Muscle layer of duodenum (tissue), 2 donors: ENCODE measurements at regions not wholly inside any gene's neighbourhood (a gene's known extent, or its start where the extent isn't known, plus 50 kb on each side); places are given as distances from the start of the nearest gene placed in this dataset.

Source experiments
- H3K27ac ChIP-seq: one replicate; pipeline ENCODE4 v1.7.0; 2013; ENCODE audit warnings: mild to moderate bottlenecking, low read length
- H3K27me3 ChIP-seq: one replicate; pipeline ENCODE4 v1.7.0; 2013; ENCODE audit warnings: low read depth, mild to moderate bottlenecking, control low read depth, low read length
- H3K36me3 ChIP-seq, 2 donors: one replicate each; pipeline ENCODE4 v1.7.0; 2013; ENCODE audit warnings: low read length in 2 of 2, control low read depth in 1 of 2, mild to moderate bottlenecking in 1 of 2; ENCODE audit not compliant: insufficient read depth in 2 of 2, control insufficient read depth in 1 of 2
- H3K4me1 ChIP-seq, 2 donors: one replicate each; pipeline ENCODE4 v1.7.0; 2013; ENCODE audit warnings: low read length in 2 of 2, mild to moderate bottlenecking in 2 of 2, control low read depth in 1 of 2, moderate library complexity in 1 of 2; ENCODE audit not compliant: insufficient read depth in 2 of 2, control insufficient read depth in 1 of 2
- H3K4me3 ChIP-seq, 2 donors: one replicate each; pipeline ENCODE4 v1.7.0; 2013; ENCODE audit warnings: low read length in 2 of 2, low read depth in 1 of 2, mild to moderate bottlenecking in 1 of 2
- H3K9me3 ChIP-seq, 2 donors: one replicate each; pipeline ENCODE4 v1.7.0; 2013; ENCODE audit warnings: low read length in 2 of 2, control low read depth in 1 of 2, mild to moderate bottlenecking in 1 of 2; ENCODE audit not compliant: control insufficient read depth in 1 of 2
- donor health status: healthy.

DNA sequence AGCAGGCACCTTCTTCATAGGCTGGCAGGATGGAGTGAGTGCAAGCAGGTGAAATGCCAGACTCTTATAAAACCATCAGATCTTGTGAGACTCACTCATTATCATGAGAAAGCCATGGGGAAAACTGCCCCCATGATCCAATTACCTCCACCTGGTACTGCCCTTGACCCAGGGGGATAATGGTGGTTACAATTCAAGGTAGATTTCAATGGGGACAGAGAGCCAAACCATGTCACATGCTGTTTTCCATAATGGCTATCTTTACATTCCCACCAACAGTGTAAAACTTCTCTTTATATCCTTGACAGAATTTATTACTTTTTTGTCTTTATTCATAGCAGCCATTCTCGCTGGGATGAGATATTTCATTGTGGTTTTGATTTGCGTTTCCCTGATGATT lies 663.0 kb upstream of the AGA start:
- peaks cover 0 to 2% of the 10 kb centered on the region in 2 donors for H3K9me3 ChIP-seq
- H3K36me3 ChIP-seq: no peaks in the 10 kb centered on the region
- no peaks in the 10 kb centered on the region for H3K27me3 ChIP-seq
- H3K4me1 ChIP-seq: no peaks in the 10 kb centered on the region
- H3K4me3 ChIP-seq: no peak overlapping the region
- H3K27ac ChIP-seq: no peak overlapping the region

DNA sequence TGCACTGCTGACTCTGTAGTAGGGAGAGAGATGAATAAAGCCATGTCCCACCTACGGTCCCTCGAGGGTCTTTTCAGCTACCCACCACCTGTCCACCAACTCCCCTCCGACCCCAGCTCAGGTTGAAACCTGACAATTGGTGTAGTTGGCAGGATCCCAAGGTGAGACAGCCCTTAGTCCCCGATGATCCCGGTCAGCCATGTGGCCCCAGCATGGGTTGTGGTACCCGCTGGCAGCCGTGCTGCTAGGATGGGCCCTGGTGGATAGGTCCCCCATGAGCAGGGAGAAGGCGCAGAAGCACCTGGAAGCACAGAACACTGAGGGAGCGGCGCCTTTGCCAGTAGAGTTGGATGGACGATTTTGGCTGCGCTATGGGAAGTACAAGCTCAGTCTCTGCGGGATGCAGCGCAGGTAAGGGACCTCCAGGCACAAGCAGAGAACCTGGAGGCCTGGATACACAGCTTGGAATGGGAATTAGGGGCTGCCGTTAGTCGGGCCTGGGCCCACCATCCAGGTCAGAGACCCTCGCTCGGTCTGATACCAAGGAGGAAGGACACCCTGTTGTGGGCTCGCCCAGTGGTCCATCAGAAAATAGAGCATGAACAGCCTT lies 694.6 kb upstream of the AGA start:
- Histone ChIP-seq H3K36me3 (no peaks in the 10 kb centered on the region), H3K4me3 (no peak overlapping the region), H3K27ac (no peak overlapping the region), H3K27me3 (no peaks in the 10 kb centered on the region), H3K9me3 (no peaks in the 10 kb centered on the region), H3K4me1 (no peaks in the 10 kb centered on the region)

DNA sequence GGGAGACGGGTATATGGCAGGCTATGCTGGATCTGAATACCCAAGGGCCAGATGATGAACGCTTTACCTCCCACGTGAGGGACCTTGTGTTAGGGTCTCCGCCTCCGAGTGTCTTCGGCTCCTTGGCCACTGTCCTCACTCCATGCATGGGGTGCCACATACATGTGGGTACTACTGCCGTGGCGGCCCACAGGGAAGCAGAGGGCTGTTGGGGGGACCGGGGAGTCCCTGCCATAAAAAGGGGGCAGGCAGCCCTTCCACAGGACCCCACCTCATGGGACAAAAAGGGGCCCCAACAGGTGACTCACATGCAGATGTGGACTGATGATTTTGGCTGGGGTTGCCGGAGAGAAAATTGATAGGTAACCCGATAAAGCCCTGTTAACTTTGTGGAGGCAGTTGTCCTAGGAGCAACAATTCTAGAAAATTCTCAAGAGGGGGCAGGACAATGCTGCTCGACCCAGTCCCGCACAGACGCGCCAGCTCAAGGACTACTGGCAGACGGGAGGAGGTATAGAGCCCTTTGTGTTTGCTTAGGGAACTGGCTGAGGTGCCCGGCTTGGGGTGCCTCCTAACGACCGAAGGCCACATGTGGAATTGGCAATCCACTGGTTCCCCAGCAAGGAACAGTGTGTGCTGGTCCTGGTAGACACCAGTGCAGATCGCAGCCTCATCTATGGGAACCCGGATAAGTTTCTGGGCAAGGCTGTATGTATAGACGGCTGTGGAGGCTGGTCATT lies 695.7 kb upstream of the AGA start:
- no peaks in the 10 kb centered on the region for H3K9me3 ChIP-seq
- H3K27me3 ChIP-seq: no peaks in the 10 kb centered on the region
- no peaks in the 10 kb centered on the region for H3K4me1 ChIP-seq
- H3K36me3 ChIP-seq: no peaks in the 10 kb centered on the region
- H3K4me3 ChIP-seq: no peak overlapping the region
- no peak overlapping the region for H3K27ac ChIP-seq

DNA sequence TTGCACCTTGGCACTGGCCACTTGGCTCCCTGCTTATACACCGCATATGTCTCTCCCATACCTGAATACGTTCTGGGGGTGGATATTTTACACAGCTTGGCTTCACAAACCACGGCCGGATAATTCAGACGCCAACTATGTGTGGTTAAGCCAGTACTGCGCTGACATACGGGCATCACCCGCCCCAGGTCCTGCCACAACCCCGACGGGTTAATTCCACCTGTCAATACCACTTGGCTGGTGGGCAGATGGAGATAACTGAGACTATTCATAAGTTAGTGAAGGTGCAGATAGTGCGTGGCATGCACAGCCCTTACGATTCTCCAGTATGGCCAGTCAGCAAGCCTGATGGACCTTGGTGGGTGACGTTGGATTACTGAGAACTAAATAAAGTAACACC lies 696.3 kb upstream of the AGA start:
- Histone ChIP-seq H3K27me3 (no peaks in the 10 kb centered on the region), H3K4me1 (no peaks in the 10 kb centered on the region), H3K4me3 (no peak overlapping the region), H3K36me3 (no peaks in the 10 kb centered on the region), H3K27ac (no peak overlapping the region), H3K9me3 (no peaks in the 10 kb centered on the region)

DNA sequence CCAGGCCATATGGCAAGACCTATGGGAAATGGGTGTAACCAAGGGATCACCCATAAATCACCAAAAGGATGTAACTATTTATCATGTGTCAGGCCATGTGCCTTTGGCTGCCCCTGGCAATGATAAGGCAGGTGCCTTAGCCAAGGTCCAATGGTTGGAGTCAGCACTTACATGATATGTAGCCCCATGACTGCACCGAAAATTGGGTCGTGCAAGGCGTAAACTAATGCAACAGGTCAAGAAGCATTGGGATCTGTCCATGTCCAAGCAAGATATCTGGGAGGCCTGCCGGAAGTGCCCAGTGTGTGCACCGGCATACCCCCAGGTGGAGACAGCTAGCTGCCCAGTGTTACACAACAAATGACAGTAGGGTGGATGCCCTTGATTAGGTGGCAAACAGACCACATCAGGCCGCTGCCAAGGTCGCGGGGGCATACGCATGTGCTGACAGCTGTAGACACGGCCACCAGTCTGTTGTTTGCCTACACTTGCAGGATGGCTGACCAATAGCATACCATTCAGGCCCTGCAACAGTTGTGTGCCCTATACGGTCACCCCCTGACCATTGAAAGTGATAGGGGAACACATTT lies 698.2 kb upstream of the AGA start:
- Histone ChIP-seq H3K27me3 (no peaks in the 10 kb centered on the region), H3K4me1 (no peaks in the 10 kb centered on the region), H3K27ac (no peak overlapping the region), H3K36me3 (no peaks in the 10 kb centered on the region), H3K9me3 (no peaks in the 10 kb centered on the region), H3K4me3 (no peak overlapping the region)

DNA sequence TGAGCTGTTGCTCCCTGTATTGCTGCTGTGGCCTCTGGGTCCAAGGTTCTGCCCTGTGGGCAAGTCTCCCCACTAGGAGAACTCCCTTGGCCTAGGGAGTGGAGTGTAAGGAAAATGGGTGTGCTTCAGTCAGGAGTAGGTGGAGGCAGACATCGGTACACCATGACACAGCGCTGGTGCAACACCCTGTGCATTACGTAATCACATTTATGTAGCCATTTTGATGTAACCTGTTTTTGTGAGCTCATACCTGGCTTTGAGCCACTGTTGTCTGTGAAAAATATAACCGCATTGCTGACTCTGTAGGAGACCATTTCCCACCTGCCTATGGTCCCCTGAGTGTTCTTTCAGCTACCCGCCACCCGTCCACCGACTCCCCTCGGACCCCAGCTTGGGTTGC lies 700.5 kb upstream of the AGA start:
- H3K4me1 ChIP-seq: no peaks in the 10 kb centered on the region
- no peaks in the 10 kb centered on the region for H3K36me3 ChIP-seq
- no peaks in the 10 kb centered on the region for H3K27me3 ChIP-seq
- no peak overlapping the region for H3K27ac ChIP-seq
- no peak overlapping the region for H3K4me3 ChIP-seq
- H3K9me3 ChIP-seq: no peaks in the 10 kb centered on the region

DNA sequence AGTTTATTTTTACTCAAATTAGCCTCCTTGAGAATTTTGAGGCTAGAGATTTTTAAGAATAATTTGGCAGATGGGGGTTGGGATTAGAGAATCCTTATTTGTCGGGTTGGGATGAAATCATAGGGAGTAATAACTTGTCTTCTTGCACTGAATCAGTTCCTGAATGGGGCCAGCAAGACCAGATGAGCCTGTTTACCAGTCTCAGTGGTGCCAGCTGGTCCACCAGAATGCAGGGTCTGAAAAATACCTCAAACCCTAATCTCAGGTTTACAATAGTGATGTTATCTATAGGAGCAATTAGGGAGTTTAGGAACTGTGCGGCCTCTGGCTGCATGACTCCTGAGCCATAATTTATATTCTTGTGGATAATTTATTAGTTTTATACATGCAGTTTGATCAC lies 705.9 kb upstream of the AGA start:
- Histone ChIP-seq H3K27ac (no peak overlapping the region), H3K4me1 (no peaks in the 10 kb centered on the region), H3K9me3 (peaks cover 0 to 2% of the 10 kb centered on the region in 2 donors), H3K36me3 (no peaks in the 10 kb centered on the region), H3K27me3 (no peaks in the 10 kb centered on the region), H3K4me3 (no peak overlapping the region)

DNA sequence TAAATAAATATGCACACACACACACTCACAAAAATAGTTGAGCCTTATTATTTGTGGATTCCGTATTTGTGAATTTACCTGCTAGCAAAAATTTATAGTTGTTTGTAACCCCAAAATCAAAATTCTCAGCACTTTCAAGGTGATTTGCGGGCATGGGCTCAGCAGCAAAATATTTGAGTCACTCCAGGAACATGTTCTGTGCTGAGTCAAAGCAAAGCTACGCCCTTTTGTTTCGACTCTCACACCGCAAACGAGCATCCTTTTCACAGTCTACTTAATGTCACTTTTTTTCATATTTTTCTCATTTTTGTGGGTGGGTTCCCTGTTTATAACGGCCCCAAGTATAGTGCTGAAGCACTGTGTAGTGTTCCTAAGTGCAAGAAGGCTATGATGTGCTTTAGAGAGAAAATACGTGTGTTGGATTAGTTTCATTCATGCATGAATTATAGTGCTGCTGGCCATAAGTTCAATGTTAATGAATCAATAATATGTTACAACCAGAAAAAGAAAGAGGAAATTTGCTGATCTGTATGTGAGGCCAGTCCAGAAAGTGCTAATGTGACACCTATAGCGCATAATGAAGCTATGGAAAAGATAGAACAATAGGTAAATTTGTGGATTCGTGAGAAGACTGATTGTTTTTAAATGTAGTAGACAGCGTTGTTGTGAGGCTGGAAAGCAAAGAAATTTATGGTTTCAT lies 723.2 kb upstream of the AGA start:
- no peak overlapping the region for H3K4me3 ChIP-seq
- H3K36me3 ChIP-seq: no peaks in the 10 kb centered on the region
- peaks cover 0 to 6% of the 10 kb centered on the region in 2 donors for H3K9me3 ChIP-seq
- no peak overlapping the region for H3K27ac ChIP-seq
- H3K27me3 ChIP-seq: no peaks in the 10 kb centered on the region
- no peaks in the 10 kb centered on the region for H3K4me1 ChIP-seq

DNA sequence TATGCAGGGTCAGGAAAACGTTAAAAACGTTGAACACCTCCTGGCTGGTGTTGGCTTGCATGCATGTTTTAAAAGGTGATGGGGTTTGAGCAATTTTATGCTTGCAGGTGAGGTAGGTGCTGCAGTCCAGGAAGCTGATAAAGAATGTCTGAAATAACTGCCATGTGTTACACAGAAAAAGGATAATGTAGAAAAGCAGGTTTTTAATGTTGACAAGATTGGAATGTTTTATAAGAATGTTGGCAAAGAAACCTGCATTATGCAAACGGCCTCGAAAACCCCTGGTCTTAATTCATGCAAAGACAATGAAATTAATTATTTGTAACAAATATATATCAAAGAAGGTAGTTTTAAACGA lies 723.7 kb upstream of the AGA start:
- Histone ChIP-seq H3K9me3 (peaks cover 0 to 4% of the 10 kb centered on the region in 2 donors), H3K4me1 (no peaks in the 10 kb centered on the region), H3K4me3 (no peak overlapping the region), H3K27ac (no peak overlapping the region), H3K27me3 (no peaks in the 10 kb centered on the region), H3K36me3 (no peaks in the 10 kb centered on the region)

DNA sequence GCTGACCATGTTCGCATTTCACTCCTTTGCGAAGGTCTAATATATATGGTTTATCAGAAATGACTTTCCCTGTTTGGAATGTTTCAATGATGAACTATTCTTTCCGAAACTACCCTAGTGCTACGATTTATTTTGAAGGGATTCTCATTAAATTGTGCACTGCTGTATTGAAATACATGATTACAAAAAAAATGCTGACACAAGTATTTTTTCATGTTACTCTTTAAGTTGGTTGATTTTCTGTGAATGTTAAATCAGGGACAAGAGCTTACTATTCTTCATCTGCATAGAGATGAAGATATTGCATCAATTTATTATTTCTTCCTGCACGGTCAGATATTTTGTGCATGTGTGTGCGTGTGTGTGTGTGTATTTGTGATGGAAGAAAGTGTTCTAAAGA lies 731.5 kb upstream of the AGA start:
- Histone ChIP-seq H3K9me3 (no peaks in the 10 kb centered on the region), H3K4me1 (no peaks in the 10 kb centered on the region), H3K4me3 (no peak overlapping the region)

DNA sequence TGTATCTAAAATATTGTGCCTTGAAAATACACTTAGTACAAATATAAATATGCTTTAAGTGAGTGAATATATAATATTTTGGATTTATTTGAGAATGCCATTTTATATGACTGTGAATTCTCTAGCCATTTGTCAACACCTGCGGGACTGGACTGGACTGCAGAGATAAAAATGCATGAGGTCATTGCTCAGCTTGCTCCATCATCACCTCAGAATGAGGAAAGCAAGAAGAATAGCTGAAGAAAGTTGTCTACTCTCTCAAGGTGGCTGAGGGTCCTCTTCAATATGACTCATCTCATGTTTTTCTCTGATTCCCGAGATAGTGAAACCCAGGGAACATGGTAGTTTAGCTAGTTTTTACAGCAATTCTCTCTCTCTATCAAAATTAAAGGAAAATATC lies 732.5 kb upstream of the AGA start:
- H3K4me1 ChIP-seq: no peaks in the 10 kb centered on the region

More for the DNA sequence above, 731.5 kb upstream of the AGA start:
- Histone ChIP-seq H3K27me3 (no peaks in the 10 kb centered on the region), H3K27ac (no peak overlapping the region), H3K36me3 (no peaks in the 10 kb centered on the region)

More for the DNA sequence above, 732.5 kb upstream of the AGA start:
- Histone ChIP-seq H3K9me3 (no peaks in the 10 kb centered on the region), H3K4me3 (no peak overlapping the region), H3K27ac (no peak overlapping the region), H3K27me3 (no peaks in the 10 kb centered on the region), H3K36me3 (no peaks in the 10 kb centered on the region)
